ENCODE measurements at regions not wholly inside any gene's neighbourhood (a gene's known extent, or its start where the extent isn't known, plus 50 kb on each side); places are given as distances from the start of the nearest gene placed in this dataset.

GRCh38 chr2:42922790-42923579, 130.6 kb upstream of the HAAO start:
- no peaks in the 10 kb centered on the region for H3K9me3 Mint-ChIP-seq
- CTCF ChIA-PET = interaction anchor here (1.0 to 1.4 kb wide), 2 partner anchors 11 to 14 kb away, joined by 3 read pairs; no protein-coding TSS in a partner anchor
- H3K27ac Mint-ChIP-seq = no peak overlapping the region
- no peak for DNase-seq
- H3K36me3 Mint-ChIP-seq (ENCODE audit: low read depth) = no peaks in the 10 kb centered on the region
- no peaks in the 10 kb centered on the region for H3K27me3 Mint-ChIP-seq
- no peak overlapping the region for H3K4me3 Mint-ChIP-seq
- H3K4me1 Mint-ChIP-seq = no peaks in the 10 kb centered on the region
- POLR2A ChIA-PET = no interaction called here

DNA sequence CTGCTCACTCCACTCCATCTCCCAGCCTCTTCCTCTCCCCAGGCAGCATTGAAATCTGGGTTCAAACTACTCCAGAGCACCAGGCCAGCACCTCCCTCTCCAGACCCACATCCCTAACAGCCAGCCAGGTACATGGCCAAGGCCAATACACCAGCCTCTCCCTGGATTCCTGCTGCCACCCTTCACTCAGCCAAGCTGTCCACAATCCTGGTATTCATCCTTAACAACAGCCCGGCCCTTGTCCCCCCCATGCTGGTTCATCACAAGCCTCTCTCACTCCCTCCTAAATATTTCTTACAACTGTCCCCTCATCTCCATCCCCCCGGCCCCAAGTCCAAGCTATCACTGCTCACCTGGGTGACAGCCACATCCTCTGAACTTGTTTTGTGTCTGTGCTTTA, 129.9 kb upstream of the HAAO start:
- no peak for DNase-seq

GRCh38 chr2:42921721-42922120, 129.3 kb upstream of the HAAO start:
- Mint-ChIP-seq H3K4me1 (no peaks in the 10 kb centered on the region), H3K27ac (no peak overlapping the region), H3K27me3 (no peaks in the 10 kb centered on the region), H3K36me3 (ENCODE audit: low read depth) (no peaks in the 10 kb centered on the region), H3K9me3 (no peaks in the 10 kb centered on the region), H3K4me3 (no peak overlapping the region)
- ChIA-PET CTCF (interaction anchor here (1.3 kb wide), 1 partner anchor 13 kb away, joined by 3 read pairs; no protein-coding TSS in a partner anchor), POLR2A (no interaction called here)
- DNase-seq = no peak

More for the DNA sequence above, 129.9 kb upstream of the HAAO start:
- no peaks in the 10 kb centered on the region for H3K36me3 Mint-ChIP-seq (ENCODE audit: low read depth)
- H3K9me3 Mint-ChIP-seq = no peaks in the 10 kb centered on the region
- ChIA-PET POLR2A (no interaction called here), CTCF (interaction anchor here (1.3 kb wide), 1 partner anchor 14 kb away, joined by 3 read pairs; no protein-coding TSS in a partner anchor)
- H3K4me3 Mint-ChIP-seq = no peak overlapping the region
- no peaks in the 10 kb centered on the region for H3K27me3 Mint-ChIP-seq
- no peak overlapping the region for H3K27ac Mint-ChIP-seq
- no peaks in the 10 kb centered on the region for H3K4me1 Mint-ChIP-seq

DNA sequence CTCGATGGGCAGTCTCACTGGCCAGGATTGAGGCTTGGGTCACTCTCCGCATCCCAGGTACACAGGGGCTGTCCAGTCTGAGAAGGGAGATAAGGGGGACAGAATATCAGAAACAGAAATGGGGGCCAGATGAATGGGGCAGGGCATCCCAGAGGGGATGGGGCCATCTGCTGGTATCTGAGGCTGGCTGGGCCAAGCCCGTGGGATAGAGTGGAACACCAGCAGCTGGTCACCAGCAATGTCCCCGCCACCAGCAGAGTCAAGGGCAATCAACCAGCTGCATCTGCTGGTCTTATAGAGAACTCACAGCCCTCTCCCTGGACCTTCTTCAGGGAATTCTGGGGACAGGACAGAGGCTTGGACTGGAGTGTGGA, 128.8 kb upstream of the HAAO start:
- Mint-ChIP-seq H3K36me3 (ENCODE audit: low read depth) (no peaks in the 10 kb centered on the region), H3K27me3 (no peaks in the 10 kb centered on the region), H3K9me3 (no peaks in the 10 kb centered on the region), H3K4me1 (no peaks in the 10 kb centered on the region), H3K4me3 (no peak overlapping the region), H3K27ac (no peak overlapping the region)
- ChIA-PET CTCF (interaction anchor here (1.3 kb wide), 1 partner anchor 13 kb away, joined by 3 read pairs; no protein-coding TSS in a partner anchor), POLR2A (no interaction called here)
- DNase-seq = no peak

- H3K27me3 Mint-ChIP-seq = no peaks in the 10 kb centered on the region
- H3K36me3 Mint-ChIP-seq (ENCODE audit: low read depth) = no peaks in the 10 kb centered on the region
- no peak overlapping the region for H3K4me3 Mint-ChIP-seq
- no peak overlapping the region for H3K27ac Mint-ChIP-seq
- H3K9me3 Mint-ChIP-seq = no peaks in the 10 kb centered on the region
- no peaks in the 10 kb centered on the region for H3K4me1 Mint-ChIP-seq
- DNase-seq = no peak
- POLR2A ChIA-PET = no interaction called here
- CTCF ChIA-PET = interaction anchor here (1.3 kb wide), 1 partner anchor 12 kb away, joined by 3 read pairs; no protein-coding TSS in a partner anchor
These were observed 128.2 kb upstream of the HAAO start for GRCh38 chr2:42920446-42921146.

DNA sequence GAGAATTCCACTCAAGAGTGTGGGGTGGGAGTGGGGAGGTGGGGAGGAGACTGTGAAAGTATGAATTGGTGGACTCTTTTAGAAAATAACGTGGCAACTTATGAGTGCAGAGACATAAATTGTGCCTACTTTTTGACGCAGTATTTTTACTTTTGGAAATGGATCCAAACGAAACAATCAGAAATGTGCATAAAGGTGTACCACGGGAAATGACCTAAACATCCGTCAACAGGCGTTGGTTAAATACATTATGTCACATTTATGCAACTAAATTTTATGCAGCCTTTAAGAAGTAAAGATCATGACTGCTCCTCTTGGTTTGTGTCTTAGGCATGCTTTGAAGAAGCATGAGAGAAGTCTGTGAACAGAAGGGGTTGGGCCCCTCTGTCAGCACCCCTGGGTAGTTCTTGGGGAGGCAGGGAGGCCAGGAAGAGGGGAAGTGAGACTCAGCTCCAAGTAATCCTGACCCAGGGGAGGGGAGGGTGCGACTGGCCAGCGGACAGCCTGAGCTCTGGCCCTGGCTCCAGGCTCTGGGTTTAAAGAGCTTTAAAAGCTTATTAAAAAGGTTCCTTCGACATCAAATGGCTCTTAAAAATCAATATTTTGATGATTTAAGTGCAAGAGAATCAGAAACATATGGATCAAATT, 126.4 kb upstream of the HAAO start:
- Mint-ChIP-seq H3K9me3 (no peaks in the 10 kb centered on the region), H3K27ac (no peak overlapping the region), H3K4me3 (no peak overlapping the region), H3K27me3 (no peaks in the 10 kb centered on the region), H3K4me1 (no peaks in the 10 kb centered on the region), H3K36me3 (ENCODE audit: low read depth) (no peaks in the 10 kb centered on the region)
- DNase-seq = no peak
- POLR2A ChIA-PET = no interaction called here
- CTCF ChIA-PET = interaction anchor here (0.6 kb wide), 1 partner anchor 84 kb away, joined by 3 read pairs; no protein-coding TSS in a partner anchor

- Mint-ChIP-seq H3K4me3 (no peak overlapping the region), H3K4me1 (peaks cover 3% of the 10 kb centered on the region), H3K27me3 (no peaks in the 10 kb centered on the region), H3K9me3 (no peaks in the 10 kb centered on the region), H3K36me3 (ENCODE audit: low read depth) (no peaks in the 10 kb centered on the region), H3K27ac (no peak overlapping the region)
- POLR2A ChIA-PET = no interaction called here
- CTCF ChIA-PET = no interaction called here
- DNase-seq = no peak
These were observed 125.7 kb upstream of the HAAO start for GRCh38 chr2:42918041-42918440.

DNA sequence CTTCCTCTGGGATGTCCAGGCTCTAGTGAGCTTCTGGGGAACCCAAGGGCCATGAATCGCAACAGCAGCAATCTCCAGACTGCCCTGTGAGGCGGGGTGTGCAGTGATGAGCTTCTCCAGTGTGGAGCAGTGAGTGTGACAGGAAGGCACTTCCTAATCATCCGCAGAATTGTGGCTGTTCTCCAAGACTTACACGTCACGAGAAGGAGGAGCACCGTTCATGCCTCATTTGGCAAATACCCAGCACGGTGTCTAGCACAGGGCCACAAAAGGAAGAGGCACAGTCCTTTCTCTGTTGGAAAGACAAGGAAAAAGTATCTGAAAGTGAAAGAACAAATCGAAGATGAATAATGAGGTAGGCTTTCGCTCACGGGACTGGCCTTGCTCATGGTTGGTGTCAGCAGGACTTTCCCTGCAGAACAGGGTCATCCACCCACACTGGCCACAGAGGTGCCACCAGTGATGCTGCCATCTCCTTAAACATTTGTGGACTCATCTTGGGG, 125.1 kb upstream of the HAAO start:
- Mint-ChIP-seq H3K27me3 (no peaks in the 10 kb centered on the region), H3K36me3 (ENCODE audit: low read depth) (no peaks in the 10 kb centered on the region), H3K27ac (no peak overlapping the region), H3K4me3 (no peak overlapping the region), H3K4me1 (peaks cover 3% of the 10 kb centered on the region), H3K9me3 (no peaks in the 10 kb centered on the region)
- ChIA-PET CTCF (interaction anchor here (1.2 kb wide), 1 partner anchor 60 kb away, joined by 3 read pairs; no protein-coding TSS in a partner anchor), POLR2A (no interaction called here)
- no peak for DNase-seq

GRCh38 chr2:42916324-42916723, 123.9 kb upstream of the HAAO start:
- ChIA-PET POLR2A (no interaction called here), CTCF (interaction anchor here (0.8 kb wide), 1 partner anchor 313 kb away, joined by 3 read pairs; no protein-coding TSS in a partner anchor)
- Mint-ChIP-seq H3K36me3 (ENCODE audit: low read depth) (no peaks in the 10 kb centered on the region), H3K4me3 (no peak overlapping the region), H3K4me1 (peaks cover 3% of the 10 kb centered on the region), H3K27ac (no peak overlapping the region), H3K9me3 (no peaks in the 10 kb centered on the region), H3K27me3 (no peaks in the 10 kb centered on the region)
- no peak for DNase-seq

GRCh38 chr2:42914860-42915259, 122.5 kb upstream of the HAAO start:
- Mint-ChIP-seq H3K4me3 (no peak overlapping the region), H3K9me3 (no peaks in the 10 kb centered on the region), H3K4me1 (peaks cover 3% of the 10 kb centered on the region), H3K27me3 (no peaks in the 10 kb centered on the region), H3K36me3 (ENCODE audit: low read depth) (no peaks in the 10 kb centered on the region), H3K27ac (no peak overlapping the region)
- POLR2A ChIA-PET = no interaction called here
- no peak for DNase-seq
- CTCF ChIA-PET = no interaction called here

- Mint-ChIP-seq H3K4me3 (no peak overlapping the region), H3K36me3 (ENCODE audit: low read depth) (no peaks in the 10 kb centered on the region), H3K27ac (no peak overlapping the region), H3K27me3 (no peaks in the 10 kb centered on the region), H3K9me3 (no peaks in the 10 kb centered on the region), H3K4me1 (peaks cover 3% of the 10 kb centered on the region)
- ChIA-PET POLR2A (no interaction called here), CTCF (no interaction called here)
- no peak for DNase-seq
These were observed 121.9 kb upstream of the HAAO start for GRCh38 chr2:42914314-42914713.

DNA sequence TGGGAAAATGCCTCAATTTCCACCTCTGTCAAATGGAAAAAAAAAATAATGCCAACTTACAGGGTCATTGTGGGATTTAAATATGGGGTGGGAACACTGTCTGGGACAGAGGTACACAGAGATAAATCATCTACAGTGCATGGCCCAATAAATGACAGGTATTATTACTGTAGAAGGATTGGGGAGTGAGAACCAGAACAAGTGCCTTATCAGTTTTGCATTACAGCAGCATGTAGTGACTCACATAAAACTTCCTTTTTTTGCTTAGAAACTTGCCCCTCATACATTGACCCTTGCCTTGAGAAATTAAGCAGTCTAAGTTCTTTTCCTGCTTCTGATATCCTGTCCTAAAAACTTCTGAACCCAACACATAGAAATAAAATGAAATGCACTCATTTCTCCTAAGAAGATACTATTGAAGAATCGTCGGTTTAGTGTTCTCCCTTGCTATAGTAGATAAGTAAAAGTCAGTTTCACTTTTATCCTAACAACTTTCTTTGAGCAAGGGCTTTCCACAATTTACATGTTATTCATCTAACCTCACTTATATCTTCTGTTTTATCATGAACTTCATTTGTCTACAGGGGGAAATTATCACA, 121.0 kb upstream of the HAAO start:
- no peak overlapping the region for H3K4me3 Mint-ChIP-seq
- peaks cover 3% of the 10 kb centered on the region for H3K4me1 Mint-ChIP-seq
- H3K9me3 Mint-ChIP-seq = no peaks in the 10 kb centered on the region
- no peaks in the 10 kb centered on the region for H3K27me3 Mint-ChIP-seq
- ChIA-PET CTCF (no interaction called here), POLR2A (no interaction called here)
- no peak for DNase-seq
- H3K27ac Mint-ChIP-seq = no peak overlapping the region
- H3K36me3 Mint-ChIP-seq (ENCODE audit: low read depth) = no peaks in the 10 kb centered on the region
